ENCODE measurements at regions not wholly inside any gene's neighbourhood (a gene's known extent, or its start where the extent isn't known, plus 50 kb on each side); places are given as distances from the start of the nearest gene placed in this dataset.
A peak's percentile ranks its signal among the peaks of the same experiment; 100 is the strongest.
"Not testable (repeated sequence)": the region's sequence is repeated elsewhere in the genome, so short reads cannot be mapped to it uniquely, and the experiment has no call there.

DNA sequence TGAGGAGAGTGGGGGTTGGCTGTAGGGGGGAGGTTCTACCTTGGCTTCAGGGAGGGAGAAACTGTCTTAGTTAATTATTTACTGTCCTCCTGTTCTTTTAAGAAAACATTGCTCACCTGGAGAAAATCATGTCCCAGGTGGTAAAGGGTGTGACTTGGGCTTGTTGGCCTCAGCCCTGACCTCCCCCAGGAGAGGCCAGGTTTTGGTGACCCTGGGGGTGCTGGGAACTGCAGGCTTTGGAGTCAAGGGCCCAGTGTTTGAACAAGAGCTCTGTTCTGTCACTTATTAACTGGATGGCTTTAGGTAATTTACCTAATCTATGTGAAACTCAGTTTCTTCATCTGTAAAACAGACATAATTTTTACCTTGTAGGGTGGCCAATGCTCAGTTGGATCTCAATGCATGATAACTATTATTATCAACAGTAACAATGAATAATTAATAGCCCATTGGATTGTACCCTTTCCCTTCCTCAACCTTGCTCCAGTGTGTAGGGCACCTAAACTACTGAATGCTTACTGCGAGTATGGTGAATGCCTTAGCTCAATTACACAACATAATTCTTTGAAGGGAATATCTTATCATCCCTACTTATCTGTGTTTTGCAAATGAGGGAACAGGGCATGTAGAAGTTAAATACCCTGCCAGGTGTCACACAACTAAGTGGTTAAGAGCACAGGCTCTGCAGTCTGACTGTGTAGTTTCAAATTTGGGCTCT, 959.4 kb upstream of the DEFB115 start:
- not testable (repeated sequence) for DNase-seq

DNA sequence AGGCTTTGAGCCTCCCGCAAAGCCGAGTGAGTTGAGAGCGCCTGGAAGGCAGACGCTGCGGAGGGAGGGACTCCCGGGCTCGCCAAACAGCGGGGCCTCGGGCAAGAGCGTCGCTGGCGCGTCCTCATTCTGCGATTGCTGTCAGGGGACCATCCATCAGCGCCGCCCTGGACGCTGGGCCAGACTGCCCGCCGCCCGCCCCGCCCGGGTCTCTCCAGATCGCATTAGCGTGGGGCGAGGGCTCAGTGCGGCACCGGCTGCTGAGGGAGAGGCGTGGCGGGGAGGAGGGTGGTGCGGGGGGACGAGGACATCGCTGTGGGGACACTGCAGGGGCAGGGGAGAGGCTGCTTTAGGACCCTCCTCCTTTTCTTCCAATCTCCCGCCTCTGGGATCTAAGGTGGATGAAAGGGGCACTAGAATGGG, 957.2 kb upstream of the DEFB115 start:
- not testable (repeated sequence) for DNase-seq

DNA sequence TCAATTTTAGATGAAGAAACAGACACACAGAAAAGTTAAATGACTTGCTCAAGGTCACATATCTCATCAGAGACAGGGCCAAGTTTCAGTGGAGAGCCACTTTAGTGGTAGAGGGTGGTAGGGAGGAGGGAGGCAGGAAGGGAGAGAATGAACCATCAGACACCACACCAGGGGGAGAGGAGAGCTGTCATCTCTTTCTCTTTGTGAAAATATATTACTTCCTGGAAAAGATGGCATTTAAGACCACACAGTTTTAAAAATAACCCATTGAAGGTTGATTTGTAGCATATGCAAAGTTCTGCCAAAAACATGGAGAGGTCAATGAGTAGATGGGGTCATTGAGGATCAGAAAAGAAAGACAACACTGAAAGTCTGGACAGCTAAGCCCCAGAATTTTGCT, 954.7 kb upstream of the DEFB115 start:
- not testable (repeated sequence) for DNase-seq

DNA sequence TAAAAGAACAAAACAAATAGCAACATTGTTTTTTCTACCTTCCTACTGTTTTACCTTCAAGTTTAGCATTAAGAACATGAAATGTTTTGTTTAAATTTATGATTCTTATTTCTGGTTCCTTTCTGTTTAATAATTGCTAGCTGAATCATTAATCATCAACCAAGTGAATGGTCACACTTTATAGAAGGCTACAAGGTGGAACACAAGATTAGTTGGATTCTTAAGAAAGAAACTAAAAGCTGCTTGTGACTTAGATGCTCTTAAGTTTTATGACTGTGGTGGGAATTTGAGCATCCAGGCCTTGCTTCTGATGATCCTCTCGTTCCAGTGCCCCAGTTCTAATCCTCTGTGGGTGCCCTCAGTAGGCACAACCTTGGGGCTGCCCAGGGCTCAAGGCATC, 947.5 kb upstream of the DEFB115 start:
- not testable (repeated sequence) for DNase-seq

DNA sequence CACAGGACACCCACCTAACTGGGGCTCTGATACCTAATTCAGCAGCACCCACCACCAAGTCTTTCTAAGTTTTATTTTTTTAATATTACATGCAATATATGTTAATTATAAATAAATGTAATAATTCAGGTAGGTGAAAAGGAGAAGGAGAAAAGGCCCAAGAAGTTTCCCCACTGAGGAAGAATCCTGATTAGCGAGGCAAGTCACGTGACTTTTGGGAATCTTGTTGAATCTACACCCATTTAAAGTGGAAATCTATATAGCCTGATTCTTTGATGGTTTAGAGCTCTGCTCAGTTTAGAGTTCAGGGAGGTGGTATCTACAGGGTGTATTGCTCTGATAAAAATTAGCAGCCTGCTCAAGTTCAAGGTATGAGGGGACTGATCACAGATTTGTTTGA, 947.1 kb upstream of the DEFB115 start:
- DNase-seq: not testable (repeated sequence)

DNA sequence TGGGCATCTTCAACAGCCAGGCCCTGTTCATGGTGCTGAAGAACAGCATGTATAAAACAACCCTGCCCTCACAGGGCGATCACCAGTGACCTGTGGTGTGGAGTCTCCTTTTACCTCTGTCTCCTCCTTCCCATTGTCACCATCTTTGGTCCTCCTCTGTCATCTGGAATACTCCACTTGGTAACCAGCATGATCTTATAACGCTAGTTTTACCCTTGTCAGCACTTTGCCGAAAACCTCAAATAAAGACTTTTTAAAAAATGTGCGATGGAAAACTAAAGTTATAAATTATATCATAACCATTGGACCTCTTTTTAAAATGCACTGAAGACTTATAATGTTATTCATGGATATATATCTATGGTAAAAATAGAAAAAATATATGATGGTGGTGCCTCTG, 945.2 kb upstream of the DEFB115 start:
- DNase-seq: not testable (repeated sequence)

DNA sequence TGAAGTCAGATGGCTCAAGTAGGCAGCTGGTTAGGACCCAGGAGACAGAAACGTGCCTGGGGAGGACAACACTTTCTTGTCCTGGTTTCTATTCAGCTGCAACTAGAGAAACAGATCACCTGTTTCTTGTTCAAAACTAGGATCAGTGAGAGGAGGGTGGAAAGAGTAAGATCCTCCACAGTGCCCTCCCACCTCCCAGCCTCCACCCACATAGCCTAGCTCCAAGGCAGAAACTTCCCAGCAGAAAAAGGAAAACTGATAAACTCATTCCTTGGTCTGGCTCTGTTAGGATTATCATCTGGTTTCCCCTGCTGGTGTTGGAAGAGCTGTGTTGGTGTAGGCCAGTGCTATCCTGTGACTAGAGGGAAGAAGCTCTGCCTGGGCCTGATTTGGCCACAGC, 943.8 kb upstream of the DEFB115 start:
- DNase-seq: not testable (repeated sequence)

DNA sequence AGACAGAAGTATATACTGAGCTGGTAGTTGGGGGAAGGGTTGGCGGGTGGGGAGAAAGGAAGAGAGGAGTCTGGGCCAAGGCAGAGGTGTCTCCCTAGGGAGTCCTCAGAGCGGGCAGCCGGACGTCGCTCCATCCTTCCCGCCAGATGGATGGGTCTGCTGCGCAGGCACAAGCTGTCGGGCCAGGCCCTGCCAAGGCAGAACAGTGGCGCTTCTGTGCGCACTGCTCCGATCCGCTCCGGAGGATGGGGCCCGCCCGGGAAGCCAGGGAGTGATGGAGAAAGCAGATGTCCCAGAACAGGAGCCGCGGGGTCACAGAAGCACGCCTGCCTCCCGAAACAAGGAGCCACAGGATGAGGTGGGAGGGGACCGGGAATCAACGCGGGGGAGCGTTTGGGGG, 941.4 kb upstream of the DEFB115 start:
- not testable (repeated sequence) for DNase-seq

DNA sequence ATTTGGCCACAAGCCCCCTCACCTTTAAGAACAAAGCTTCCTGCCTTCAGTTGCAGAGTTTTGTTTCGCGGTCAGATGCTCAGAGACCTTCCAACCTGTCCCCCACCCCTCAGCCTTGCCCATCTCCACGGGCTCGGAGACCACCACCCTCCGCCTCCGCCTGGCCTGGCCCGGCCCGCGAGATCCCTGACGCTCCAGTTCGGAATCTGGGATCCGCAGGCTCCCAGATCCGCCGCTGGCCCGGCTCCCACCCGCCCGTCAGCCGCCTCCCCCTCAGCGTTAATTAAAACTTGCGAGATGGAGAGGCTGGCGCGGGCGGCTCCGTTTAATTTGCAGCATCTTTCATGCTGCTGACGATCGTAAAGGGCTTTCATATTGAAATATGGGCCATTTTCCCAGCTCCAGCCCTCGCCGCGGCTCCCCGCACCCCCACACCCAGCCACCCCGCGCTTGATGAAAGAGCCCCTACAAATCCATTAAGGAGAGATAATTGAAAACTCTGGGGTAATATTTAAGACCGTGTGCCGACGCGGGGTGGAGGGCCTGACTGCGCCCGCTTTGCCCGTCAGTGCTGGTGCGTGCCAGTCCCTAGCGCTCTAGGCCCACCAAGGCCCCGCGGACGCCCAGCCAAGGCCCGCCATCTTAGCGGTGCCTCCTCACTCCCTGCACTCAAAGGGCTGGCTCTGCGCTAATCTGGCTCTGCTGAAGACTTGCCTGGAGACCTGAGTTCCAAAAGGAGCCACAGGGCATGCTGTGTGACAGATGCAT, 940.7 kb upstream of the DEFB115 start:
- not testable (repeated sequence) for DNase-seq

DNA sequence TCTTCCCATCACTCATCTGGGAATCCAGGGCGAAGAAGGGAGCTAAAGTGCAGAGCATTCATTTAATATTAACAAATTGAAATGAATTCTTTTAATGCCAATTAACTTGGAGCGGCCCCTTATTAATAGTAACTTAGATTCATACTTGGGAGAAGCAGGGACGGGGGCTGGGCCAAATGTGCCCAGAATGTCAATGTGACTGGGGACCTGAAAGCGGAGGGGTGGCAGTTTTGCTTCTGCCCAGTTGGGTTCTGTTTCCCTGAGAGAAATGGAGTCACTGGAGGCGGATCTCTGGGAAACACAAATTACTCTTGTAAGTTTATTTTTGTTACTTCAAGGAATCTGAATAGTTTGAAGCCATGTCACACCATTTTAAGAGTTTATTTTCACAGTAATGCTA, 923.7 kb upstream of the DEFB115 start:
- not testable (repeated sequence) for DNase-seq

DNA sequence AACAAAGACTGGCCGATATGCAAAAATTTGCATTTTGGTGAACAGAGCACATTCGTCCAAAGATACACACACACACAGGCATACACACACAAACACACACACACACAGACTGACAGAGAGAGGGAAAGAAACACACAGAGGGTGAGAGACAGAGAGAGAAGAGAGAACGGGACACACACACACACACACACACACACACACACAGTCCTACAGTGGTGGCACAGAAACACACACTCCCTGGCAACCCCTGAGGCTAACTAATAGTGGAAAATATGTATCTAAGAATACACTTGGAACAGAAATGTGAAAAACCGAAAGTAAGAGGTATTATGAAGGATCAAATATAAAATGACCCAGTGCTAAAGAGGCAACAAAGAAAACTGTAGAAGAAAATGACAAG, 919.9 kb upstream of the DEFB115 start:
- not testable (repeated sequence) for DNase-seq

DNA sequence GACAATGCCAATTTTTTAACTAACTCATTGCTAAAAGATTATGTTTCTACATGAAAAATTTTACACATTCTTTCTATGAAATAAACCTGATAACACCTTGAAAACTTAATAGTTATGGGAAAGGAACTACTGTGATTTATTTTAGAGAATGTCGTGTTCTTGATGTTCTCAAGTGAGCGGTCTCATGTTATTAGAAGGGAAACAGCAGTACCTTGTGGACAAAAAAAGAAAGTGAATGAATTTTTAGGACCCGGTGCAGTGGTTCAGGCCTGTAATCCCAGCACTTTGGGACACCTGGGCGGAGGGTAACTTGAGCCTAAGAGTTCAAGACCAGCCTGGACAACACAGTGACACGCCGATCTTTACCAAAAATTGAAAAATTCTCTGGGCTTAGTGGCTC, 908.5 kb upstream of the DEFB115 start:
- DNase-seq: not testable (repeated sequence)

DNA sequence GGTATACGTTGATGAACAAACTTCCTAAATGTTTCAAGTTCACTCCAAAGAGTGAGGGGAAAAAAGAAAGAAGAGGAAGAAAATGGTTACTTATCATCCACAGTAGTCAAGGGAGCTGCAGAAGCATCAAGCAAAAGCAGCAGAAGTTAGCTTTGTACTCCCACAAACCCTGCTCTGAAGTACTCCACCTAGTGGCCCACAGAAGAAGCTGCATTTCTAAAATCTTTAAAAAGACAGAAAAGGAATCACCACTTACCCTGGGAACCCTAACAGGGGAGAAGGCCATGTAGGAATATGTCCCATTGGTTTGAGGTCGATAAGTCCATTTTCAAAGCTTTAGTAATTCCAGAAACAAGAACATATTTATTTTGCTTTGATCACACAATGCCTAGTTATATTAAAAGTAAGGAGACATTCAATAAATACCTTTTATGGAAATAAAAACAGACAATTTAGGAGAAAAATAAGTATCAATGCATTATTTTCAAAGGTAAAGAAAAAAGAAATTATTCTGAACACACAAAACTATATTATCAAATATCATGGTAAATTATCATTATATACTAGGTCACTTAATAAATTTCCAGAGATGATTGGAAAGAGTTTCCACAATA, 900.5 kb upstream of the DEFB115 start:
- not testable (repeated sequence) for DNase-seq

DNA sequence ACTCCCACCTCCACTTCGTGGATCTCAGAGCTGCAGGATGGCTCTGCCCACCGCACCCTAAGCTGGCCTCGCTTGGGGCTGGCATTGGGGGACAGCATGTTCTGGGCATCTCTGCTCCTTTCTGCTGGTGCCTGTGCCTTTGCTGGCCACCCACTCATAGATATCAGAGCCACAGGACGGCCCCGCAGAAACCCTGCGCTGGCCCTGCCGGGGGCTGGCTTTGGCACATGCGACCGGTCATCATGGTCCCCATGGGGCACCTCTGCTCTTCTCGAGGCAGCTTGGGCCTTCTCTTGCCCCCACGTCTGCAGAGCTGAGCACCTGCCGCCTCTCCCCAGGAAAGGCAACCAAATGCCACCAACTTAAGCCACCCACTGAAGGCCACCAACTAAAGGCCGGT, 895.7 kb upstream of the DEFB115 start:
- DNase-seq: not testable (repeated sequence)

DNA sequence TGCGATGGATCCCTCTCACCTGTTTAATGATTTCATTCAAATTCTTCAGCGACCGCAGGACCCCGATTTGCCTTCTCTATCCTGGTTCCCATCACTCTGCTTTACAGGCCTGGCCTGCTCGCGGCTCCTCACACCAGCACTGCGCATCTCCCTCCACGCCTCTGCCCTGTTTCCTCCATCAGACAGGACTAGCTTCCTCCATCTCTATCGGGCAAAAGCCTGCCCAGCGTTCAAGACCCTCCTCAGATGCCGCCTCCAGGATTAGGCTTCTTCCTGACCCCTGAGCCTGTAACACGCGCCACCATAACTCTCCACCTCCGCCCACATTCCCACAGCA, 881.1 kb upstream of the DEFB115 start:
- not testable (repeated sequence) for DNase-seq

DNA sequence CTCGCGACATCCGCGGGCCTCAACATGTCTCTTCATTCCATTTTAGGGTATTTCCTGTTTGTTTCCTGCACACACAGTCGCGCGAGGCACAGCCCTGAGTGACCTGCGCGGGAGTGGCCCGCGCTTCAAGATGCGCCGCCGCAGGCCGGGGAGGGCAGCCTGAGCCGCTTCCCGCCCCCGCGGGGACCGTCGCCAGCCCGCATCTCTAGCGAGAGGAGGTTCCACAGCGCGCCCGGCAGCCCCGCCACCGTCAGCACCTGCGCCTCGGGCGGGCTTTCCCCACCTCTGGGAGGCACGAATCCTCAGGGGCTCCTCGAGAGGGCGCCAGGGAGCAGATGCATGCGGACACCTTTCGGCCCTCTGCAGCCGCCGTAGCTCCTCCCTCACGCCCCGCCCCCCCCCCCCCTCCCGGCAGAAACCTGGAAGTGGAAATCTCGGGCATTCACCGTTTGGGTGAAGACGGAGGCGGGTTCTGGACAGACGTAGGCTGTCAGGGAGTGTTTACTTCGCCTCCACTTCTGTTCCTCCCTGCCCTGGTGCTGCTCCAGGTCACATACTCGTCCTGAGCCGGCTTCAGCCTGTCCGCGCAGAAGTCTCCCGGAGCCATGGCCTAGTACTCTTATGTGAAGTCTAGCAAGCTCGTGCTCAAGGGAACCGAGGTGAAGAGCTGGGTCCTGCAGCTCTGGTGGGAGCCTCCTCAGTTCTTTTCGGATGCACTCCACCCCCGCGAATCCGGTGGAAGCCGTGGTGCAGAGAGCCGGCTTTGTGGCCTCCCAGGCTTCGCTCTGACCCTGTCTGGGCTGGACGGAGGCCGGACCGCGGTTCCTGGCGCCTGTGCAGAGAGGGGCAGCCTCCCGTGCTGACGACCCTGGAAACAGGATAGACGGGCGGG, 880.5 kb upstream of the DEFB115 start:
- peak; percentile 64 for DNase-seq

DNA sequence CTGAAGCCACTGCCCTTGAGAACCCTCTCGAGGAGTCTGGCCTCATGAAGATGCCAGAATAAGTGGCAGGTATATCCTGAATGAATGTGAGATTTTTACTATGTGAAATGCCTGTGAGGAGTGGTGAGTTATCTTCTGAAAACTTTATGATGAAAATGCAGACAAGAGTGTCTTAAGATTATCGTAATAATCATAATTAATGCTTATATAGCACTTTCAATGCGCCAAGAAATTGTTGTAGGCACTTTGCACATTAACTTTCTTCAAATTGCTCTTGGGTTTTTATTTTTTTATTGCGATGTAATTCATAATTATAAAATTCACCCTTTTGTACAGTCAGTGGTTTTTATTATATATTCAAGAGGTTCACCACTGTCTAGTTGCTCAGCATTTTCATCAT, 879.1 kb upstream of the DEFB115 start:
- DNase-seq: not testable (repeated sequence)

DNA sequence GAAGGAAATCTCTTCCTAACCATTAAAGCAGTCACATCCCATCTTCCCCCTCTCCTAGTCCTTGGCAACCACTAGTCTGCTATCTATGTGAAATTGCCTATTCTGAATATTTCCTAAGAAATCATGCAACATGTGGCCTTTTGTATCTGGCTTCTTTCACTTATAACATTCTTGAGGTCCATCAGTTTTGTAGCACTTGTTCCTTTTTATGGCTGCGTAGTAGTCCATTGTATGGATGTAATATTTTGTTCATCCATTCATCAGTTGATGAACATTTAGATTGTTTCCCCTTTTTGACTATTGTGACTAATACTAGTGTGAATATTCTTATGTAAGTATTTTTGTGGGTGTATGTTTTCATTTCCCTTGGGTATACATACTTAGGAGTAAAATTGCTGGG, 878.7 kb upstream of the DEFB115 start:
- not testable (repeated sequence) for DNase-seq

DNA sequence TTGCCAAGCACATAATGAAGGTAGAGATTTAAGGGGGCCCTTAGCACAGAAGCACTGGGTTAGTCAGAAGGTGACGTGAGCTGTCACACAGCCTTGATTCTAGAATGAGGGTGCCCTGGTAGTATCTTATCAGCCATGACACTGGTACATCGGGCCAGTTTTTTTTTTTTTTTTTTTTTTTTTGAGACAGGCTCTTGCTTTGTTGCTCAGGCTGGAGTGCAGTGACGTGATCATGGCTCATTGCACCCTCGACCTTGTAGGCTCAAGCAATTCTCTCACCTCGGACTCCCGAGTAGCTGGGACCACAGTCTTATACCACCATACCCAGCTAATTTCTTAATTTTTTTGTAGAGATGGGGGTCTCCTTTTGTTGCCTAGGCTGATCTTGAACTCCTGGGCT, 872.6 kb upstream of the DEFB115 start:
- not testable (repeated sequence) for DNase-seq

DNA sequence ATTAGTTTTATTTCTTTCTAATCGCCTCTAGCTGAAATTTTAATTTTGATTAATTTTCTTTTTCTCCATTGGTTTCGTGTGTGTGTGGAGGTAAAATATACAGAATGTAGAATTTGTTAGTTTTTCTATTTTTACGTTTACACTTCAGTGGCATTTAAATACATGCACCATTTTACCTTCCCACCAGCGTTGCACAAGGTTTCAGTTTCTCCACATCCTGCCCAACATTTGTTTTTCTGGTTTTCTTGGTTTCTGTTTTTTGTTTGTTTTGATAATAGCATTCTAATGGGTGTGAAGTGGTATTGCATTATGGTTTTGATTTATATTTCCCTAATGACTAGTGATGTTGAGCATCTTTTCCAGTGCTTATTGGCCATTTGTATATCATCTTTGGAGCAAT, 871.4 kb upstream of the DEFB115 start:
- not testable (repeated sequence) for DNase-seq

DNA sequence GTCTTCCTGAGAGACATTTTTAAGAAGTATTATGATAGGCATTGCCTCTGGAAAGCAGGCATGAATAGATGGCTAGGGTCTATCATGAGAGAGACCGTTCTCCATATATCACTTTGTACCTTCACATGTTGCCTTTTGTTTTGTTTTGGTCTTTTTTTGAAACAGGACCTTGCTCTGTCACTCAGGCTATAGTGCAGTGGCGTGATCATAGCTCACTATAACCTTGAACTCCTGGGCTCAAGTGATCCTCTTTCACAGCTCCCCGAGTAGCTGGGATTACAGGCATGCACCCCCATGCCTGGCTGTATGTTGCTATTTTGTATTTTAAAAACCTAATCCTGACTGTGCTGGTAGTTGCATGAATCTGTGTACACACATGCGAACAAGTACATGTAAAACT, 869.6 kb upstream of the DEFB115 start:
- not testable (repeated sequence) for DNase-seq

DNA sequence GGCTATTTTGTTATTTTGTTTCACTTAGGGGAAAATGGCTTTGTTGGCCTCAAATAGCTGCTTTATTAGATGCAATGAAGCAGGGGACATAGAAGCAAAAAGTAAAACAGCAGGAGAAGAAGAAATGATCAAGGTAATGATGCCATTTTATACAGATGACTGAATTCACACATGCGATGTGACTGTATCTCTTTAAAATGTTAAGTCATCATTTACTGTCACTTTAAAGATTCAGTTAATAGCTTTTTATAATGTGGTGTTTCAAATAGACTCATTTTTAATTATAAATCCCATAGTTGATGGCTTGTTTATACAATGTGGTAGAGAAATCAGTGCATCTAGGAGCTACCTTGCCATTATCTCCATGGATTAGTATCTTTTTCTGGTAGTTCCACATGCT, 863.9 kb upstream of the DEFB115 start:
- not testable (repeated sequence) for DNase-seq

DNA sequence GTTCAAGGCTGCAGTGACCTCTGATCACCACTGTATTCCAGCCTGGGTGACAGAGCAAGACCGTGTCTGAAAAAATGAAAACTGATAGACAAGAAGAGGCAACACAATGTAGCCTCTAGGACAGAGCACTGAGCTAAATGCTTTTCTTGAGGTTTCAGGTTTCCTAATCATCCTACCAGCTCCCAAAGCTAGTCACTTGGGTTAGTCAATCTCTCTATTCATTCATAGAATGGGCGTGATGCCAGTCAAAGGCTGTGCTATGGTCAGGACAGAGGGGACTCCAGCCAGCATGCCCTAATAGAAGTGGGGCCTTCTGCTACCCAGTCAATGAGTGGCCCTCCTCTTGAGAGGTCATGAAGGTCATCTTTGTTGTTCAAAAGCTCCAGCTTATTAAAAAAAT, 860.4 kb upstream of the DEFB115 start:
- not testable (repeated sequence) for DNase-seq
